A549 (cell line): ENCODE measurements at regions not wholly inside any gene's neighbourhood (a gene's known extent, or its start where the extent isn't known, plus 50 kb on each side); places are given as distances from the start of the nearest gene placed in this dataset.

Experiments
- ATAC-seq, 2 experiments: fragments of 200-7000 bp in 1 of 2; fragments of >200 bp in 1 of 2; cut with Nextera tagmentation in 1 of 2; cut with Tn5 transposase in 1 of 2; 3 replicates each; pipeline versions ENCODE4 v1.8.0 to v1.9.1; 2018 to 2020; ENCODE audit warnings: mild to moderate bottlenecking in 1 of 2, moderate library complexity in 1 of 2
- CTCF ChIA-PET: fragments of 300-600 bp; sonication (Branson Sonifier 250); formaldehyde crosslinking; extraction: SDS; loops from one replicate; lab custom pipeline; 2021; ENCODE audit warnings: antibody characterized with exemption, inconsistent platforms; lab: Yijun Ruan, JAX
- POLR2A ChIA-PET: fragments of 350-600 bp; formaldehyde crosslinking; extraction: SDS; loops from one replicate; lab custom pipeline; 2021; ENCODE audit warnings: antibody characterized with exemption, inconsistent platforms; lab: Yijun Ruan, JAX
- DNase-seq, 2 experiments: peaks; one replicate each; pipeline versions ENCODE4 v3.0.0 to v3.0.0-alpha.2; 2011 to 2016; ENCODE audit warnings: low read depth in 1 of 2, low spot score in 1 of 2
- FAIRE-seq: peaks from 2 replicates; lab custom pipeline; 2011; peaks lifted over from hg19 to GRCh38; lab: Jason Lieb, UNC
- H3K27ac ChIP-seq, 2 experiments: fragments of >200 bp; sonication (Bioruptor Twin); formaldehyde crosslinking; 3 replicates each; pipeline ENCODE4 v1.5.1; 2016 to 2017
- H3K4me1 ChIP-seq: fragments of >200 bp; sonication (Bioruptor Twin); formaldehyde crosslinking; 3 replicates; pipeline ENCODE4 v1.6.1; 2016
- H3K4me2 ChIP-seq: fragments of >200 bp; sonication (Bioruptor Twin); formaldehyde crosslinking; 3 replicates; pipeline ENCODE4 v1.6.1; 2016
- H3K4me3 ChIP-seq: fragments of >200 bp; sonication (Bioruptor Twin); formaldehyde crosslinking; 3 replicates; pipeline ENCODE4 v1.5.1; 2016
- H3K9me3 ChIP-seq: fragments of >200 bp; sonication (Bioruptor Twin); formaldehyde crosslinking; 3 replicates; pipeline ENCODE4 v1.6.1; 2016
- BHLHE40 ChIP-seq: IDR thresholded peaks from 2 replicates; pipeline ENCODE4 v1.6.1; 2012; ENCODE audit warnings: low read depth, low read length, inconsistent platforms
- CBX8 ChIP-seq: fragments of 200-600 bp; sonication (generic); IDR thresholded peaks from 2 replicates; pipeline ENCODE4 v1.6.1; 2016
- CHD2 ChIP-seq: fragments of 150-350 bp; IDR thresholded peaks from 2 replicates; pipeline ENCODE4 v1.6.1; 2014; ENCODE audit warnings: low read length; ENCODE audit not compliant: partially characterized antibody
- EHF ChIP-seq: fragments of 250-450 bp; sonication (Bioruptor Pico); IDR thresholded peaks from 2 replicates; pipeline ENCODE4 v1.5.0; 2020; ENCODE audit warnings: mild to moderate bottlenecking
- EHMT2 ChIP-seq: fragments of 200-600 bp; sonication (generic); IDR thresholded peaks from 2 replicates; pipeline ENCODE4 v1.6.1; 2016; ENCODE audit warnings: antibody characterized with exemption, low read depth, mild to moderate bottlenecking, moderate library complexity
- EP300 ChIP-seq, 2 experiments: fragments of >200 bp; sonication (Bioruptor Twin); formaldehyde crosslinking; IDR thresholded peaks; 2 replicates in 1 of 2; 3 replicates in 1 of 2; pipeline ENCODE4 v1.6.1; 2016 to 2017
- FOSL2 ChIP-seq, 2 experiments: fragments of 450-650 bp in 1 of 2; fragments of >200 bp in 1 of 2; sonication (Bioruptor Twin) in 1 of 2; formaldehyde crosslinking; IDR thresholded peaks; 2 replicates each; pipeline versions ENCODE4 v1.5.0 to v1.6.1; 2016 to 2020; ENCODE audit warnings: mild to moderate bottlenecking in 1 of 2, moderate library complexity in 1 of 2
- FOXS1 ChIP-seq: fragments of 250-450 bp; sonication (Bioruptor Pico); IDR thresholded peaks from 2 replicates; pipeline ENCODE4 v1.5.0; 2020; ENCODE audit warnings: mild to moderate bottlenecking, moderate library complexity
- HOXB13 ChIP-seq: fragments of 250-450 bp; sonication (Bioruptor Pico); IDR thresholded peaks from 2 replicates; pipeline ENCODE4 v1.5.0; 2020; ENCODE audit warnings: low read depth, mild to moderate bottlenecking, moderate library complexity
- JUN ChIP-seq, 2 experiments: fragments of >200 bp; sonication (Bioruptor Twin); formaldehyde crosslinking; IDR thresholded peaks; 2 replicates in 1 of 2; 3 replicates in 1 of 2; pipeline ENCODE4 v1.6.1; 2016 to 2017
- MAZ ChIP-seq: fragments of 150-350 bp; IDR thresholded peaks from 2 replicates; pipeline ENCODE4 v1.6.1; 2014; ENCODE audit warnings: antibody characterized with exemption, low read depth, low read length, borderline replicate concordance
- MYC ChIP-seq: IDR thresholded peaks from 2 replicates; pipeline ENCODE4 v1.6.1; 2012; ENCODE audit warnings: mild to moderate bottlenecking, inconsistent platforms, low read length, improper control_type of control experiment, borderline replicate concordance
- NFE2L2 ChIP-seq: fragments of 150-350 bp; conservative IDR thresholded peaks from 2 replicates; pipeline ENCODE4 v1.6.1; 2014; ENCODE audit warnings: low read length
- NR3C1 ChIP-seq: fragments of >200 bp; sonication (Bioruptor Twin); formaldehyde crosslinking; IDR thresholded peaks from 3 replicates; pipeline ENCODE4 v1.6.1; 2017
- PHF8 ChIP-seq: fragments of 200-600 bp; sonication (generic); IDR thresholded peaks from 2 replicates; pipeline ENCODE4 v1.6.1; 2016; ENCODE audit warnings: low read depth, mild to moderate bottlenecking, antibody characterized with exemption, moderate library complexity, borderline replicate concordance
- POLR2A ChIP-seq: IDR thresholded peaks from 2 replicates; pipeline ENCODE4 v1.6.1; 2012; ENCODE audit warnings: mild to moderate bottlenecking, low read length
- POLR2AphosphoS2 ChIP-seq: conservative IDR thresholded peaks from 2 replicates; pipeline ENCODE4 v1.6.1; 2012; ENCODE audit warnings: low read length, improper control_type of control experiment, inconsistent platforms
- RCOR1 ChIP-seq: fragments of 150-350 bp; IDR thresholded peaks from 2 replicates; pipeline ENCODE4 v1.6.1; 2014; ENCODE audit warnings: antibody characterized with exemption, low read length, low read depth
- SMC3 ChIP-seq: fragments of >200 bp; sonication (Bioruptor Twin); formaldehyde crosslinking; IDR thresholded peaks from 3 replicates; pipeline ENCODE4 v1.6.1; 2018; ENCODE audit warnings: inconsistent platforms
- TP53 ChIP-seq: fragments of 250-450 bp; sonication (Bioruptor Pico); IDR thresholded peaks from 2 replicates; pipeline ENCODE4 v1.5.0; 2021; ENCODE audit warnings: mild to moderate bottlenecking, moderate library complexity
- ZC3H11A ChIP-seq: fragments of 450-650 bp; IDR thresholded peaks from 2 replicates; pipeline ENCODE4 v1.6.1; 2014; ENCODE audit warnings: antibody characterized with exemption, mild to moderate bottlenecking
- ZNF302 ChIP-seq: fragments of 250-450 bp; sonication (Bioruptor Pico); IDR thresholded peaks from 2 replicates; pipeline ENCODE4 v1.9.0; 2021; ENCODE audit warnings: inconsistent platforms, mild to moderate bottlenecking, moderate library complexity
- WGBS: methylation state at CpG from one replicate; pipeline ENCODE4 v1.1.6; 2017; ENCODE audit errors: missing lambda C conversion rate; 5-methylcytosine and 5-hydroxymethylcytosine counted together
- TF ChIP-seq, protein P1 (sequence below): IDR thresholded peaks from 2 replicates; pipeline ENCODE4 v1.6.1; 2012
- TF ChIP-seq, protein P2 (sequence below): fragments of >200 bp; sonication (Bioruptor Twin); formaldehyde crosslinking; IDR thresholded peaks from 2 replicates; pipeline ENCODE4 v1.6.1; 2016
- TF ChIP-seq, protein P3 (sequence below): fragments of >200 bp; sonication (Bioruptor Twin); formaldehyde crosslinking; IDR thresholded peaks from 3 replicates; pipeline ENCODE4 v1.6.1; 2016
- TF ChIP-seq, protein P4 (sequence below): fragments of 450-650 bp; IDR thresholded peaks from 2 replicates; pipeline ENCODE4 v1.6.1; 2014; ENCODE audit warnings: antibody characterized with exemption
- TF ChIP-seq, protein P5 (sequence below): fragments of 250-450 bp; sonication (Bioruptor Pico); IDR thresholded peaks from 2 replicates; pipeline ENCODE4 v1.5.0; 2021; ENCODE audit warnings: mild to moderate bottlenecking, moderate library complexity, borderline replicate concordance
- TF ChIP-seq, protein P6 (sequence below): fragments of 150-350 bp; IDR thresholded peaks from 2 replicates; pipeline ENCODE4 v1.6.1; 2014; ENCODE audit warnings: low read depth, mild to moderate bottlenecking, low read length

DNA sequence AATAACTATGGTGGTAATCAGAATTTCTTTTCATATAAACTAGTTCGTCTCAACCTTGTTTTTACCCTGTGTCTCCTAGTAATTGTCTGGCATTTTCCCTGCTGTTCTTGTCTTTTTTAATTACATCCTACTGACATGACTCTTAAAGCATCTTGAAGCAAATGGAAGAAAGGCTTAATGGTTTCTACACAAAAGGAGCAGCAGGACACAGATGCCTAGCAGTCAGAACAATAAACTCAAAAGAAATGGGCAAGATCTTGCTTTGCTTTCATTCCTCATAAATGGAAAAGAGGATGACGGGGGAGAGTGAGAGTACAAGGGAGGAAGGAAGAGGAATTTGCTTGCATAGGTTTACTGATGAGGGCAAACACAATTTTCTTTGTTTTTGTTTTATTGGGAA, 293.2 kb upstream of the EMCN start:
- CTCF ChIA-PET: no interaction called here

DNA sequence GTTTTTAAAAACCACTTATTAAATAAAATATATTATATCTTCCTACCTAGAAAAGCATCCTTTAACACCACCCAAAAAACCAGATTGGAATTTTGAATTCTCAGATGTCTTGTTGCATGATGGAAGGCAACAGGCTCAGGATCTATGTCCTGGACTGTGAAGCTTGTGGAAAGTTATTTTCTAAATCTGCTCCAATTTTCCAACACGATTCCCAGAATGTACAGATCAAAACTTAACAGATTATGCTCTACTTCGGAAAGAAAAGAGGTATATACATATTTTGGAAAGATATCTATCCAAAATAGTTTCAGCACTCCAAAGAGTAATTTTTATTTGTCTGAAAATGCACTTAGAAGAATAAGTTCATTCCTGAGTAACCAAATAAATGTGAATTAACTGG, 291.7 kb upstream of the EMCN start:
- no peak overlapping the region for H3K4me2 ChIP-seq
- no peaks in the 10 kb centered on the region for H3K4me1 ChIP-seq
- H3K27ac ChIP-seq: no peak overlapping the region
- CTCF ChIA-PET: no interaction called here
- no peaks in the 10 kb centered on the region for H3K9me3 ChIP-seq
- DNase-seq (no peak), ATAC-seq (no peak), FAIRE-seq (no peak)
- H3K4me3 ChIP-seq: no peak overlapping the region
- TF ChIP-seq BHLHE40 (no peak), POLR2AphosphoS2 (no peak), JUN (IDR thresholded peaks at IDR 0.05) (no peak)
- TF ChIP-seq, protein P1, sequence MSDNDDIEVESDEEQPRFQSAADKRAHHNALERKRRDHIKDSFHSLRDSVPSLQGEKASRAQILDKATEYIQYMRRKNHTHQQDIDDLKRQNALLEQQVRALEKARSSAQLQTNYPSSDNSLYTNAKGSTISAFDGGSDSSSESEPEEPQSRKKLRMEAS: no peak
- TF ChIP-seq, protein P2, sequence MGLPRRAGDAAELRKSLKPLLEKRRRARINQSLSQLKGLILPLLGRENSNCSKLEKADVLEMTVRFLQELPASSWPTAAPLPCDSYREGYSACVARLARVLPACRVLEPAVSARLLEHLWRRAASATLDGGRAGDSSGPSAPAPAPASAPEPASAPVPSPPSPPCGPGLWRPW: no peak
- POLR2A ChIA-PET: no interaction called here
- WGBS: 35% methylated on average over 2 of the region's 2 CpGs

More for the DNA sequence above, 293.2 kb upstream of the EMCN start:
- DNase-seq: no peak
- 79% methylated on average over 2 of the region's 2 CpGs for WGBS
- Histone ChIP-seq H3K4me1 (no peaks in the 10 kb centered on the region), H3K9me3 (no peaks in the 10 kb centered on the region), H3K4me2 (no peak overlapping the region), H3K4me3 (no peak overlapping the region), H3K27ac (no peak overlapping the region)
- no peak for TF ChIP-seq MAZ
- TF ChIP-seq NR3C1: no peak
- no peak for TF ChIP-seq RCOR1
- TF ChIP-seq, protein P3, sequence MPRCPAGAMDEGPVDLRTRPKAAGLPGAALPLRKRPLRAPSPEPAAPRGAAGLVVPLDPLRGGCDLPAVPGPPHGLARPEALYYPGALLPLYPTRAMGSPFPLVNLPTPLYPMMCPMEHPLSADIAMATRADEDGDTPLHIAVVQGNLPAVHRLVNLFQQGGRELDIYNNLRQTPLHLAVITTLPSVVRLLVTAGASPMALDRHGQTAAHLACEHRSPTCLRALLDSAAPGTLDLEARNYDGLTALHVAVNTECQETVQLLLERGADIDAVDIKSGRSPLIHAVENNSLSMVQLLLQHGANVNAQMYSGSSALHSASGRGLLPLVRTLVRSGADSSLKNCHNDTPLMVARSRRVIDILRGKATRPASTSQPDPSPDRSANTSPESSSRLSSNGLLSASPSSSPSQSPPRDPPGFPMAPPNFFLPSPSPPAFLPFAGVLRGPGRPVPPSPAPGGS: no peak
- no peak for TF ChIP-seq HOXB13 (CRISPR knock-in tag)
- no peak for TF ChIP-seq EHMT2
- no peak for TF ChIP-seq EHF (CRISPR knock-in tag)
- TF ChIP-seq NFE2L2: no peak
- no peak for TF ChIP-seq SMC3
- TF ChIP-seq PHF8: no peak
- TF ChIP-seq CBX8: no peak
- TF ChIP-seq ZC3H11A: no peak
- TF ChIP-seq, protein P4, sequence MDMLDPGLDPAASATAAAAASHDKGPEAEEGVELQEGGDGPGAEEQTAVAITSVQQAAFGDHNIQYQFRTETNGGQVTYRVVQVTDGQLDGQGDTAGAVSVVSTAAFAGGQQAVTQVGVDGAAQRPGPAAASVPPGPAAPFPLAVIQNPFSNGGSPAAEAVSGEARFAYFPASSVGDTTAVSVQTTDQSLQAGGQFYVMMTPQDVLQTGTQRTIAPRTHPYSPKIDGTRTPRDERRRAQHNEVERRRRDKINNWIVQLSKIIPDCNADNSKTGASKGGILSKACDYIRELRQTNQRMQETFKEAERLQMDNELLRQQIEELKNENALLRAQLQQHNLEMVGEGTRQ: no peak
- TF ChIP-seq, protein P5, sequence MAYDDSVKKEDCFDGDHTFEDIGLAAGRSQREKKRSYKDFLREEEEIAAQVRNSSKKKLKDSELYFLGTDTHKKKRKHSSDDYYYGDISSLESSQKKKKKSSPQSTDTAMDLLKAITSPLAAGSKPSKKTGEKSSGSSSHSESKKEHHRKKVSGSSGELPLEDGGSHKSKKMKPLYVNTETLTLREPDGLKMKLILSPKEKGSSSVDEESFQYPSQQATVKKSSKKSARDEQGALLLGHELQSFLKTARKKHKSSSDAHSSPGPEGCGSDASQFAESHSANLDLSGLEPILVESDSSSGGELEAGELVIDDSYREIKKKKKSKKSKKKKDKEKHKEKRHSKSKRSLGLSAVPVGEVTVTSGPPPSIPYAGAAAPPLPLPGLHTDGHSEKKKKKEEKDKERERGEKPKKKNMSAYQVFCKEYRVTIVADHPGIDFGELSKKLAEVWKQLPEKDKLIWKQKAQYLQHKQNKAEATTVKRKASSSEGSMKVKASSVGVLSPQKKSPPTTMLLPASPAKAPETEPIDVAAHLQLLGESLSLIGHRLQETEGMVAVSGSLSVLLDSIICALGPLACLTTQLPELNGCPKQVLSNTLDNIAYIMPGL (CRISPR knock-in tag): no peak
- TF ChIP-seq MYC: no peak
- POLR2A ChIA-PET: no interaction called here
- no peak for FAIRE-seq
- ATAC-seq: no peak

DNA sequence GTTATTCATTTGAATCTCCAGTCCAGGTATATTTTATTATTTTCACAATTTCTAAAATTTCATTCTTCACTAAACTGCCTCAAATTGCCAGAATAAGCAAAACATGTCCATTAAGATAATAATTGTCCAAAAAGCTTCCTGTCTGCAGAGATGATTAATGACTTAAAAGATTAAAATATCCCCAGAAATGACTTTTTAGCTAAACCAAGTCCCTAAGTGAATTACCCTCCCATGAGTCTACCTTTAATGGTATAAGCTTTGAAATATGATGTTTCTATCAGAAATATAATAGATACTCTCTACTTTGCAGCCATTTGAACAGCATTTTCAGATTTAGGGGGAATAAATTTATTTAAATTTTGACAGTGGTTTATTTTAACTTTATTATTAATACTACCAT, 289.2 kb upstream of the EMCN start:
- no peak for ATAC-seq
- ChIA-PET CTCF (no interaction called here), POLR2A (interaction anchor here (1.5 kb wide), 1 partner anchor 17 kb away, joined by 3 read pairs; no protein-coding TSS in a partner anchor)
- FAIRE-seq: no peak
- Histone ChIP-seq H3K4me2 (no peak overlapping the region), H3K27ac (no peak overlapping the region), H3K4me1 (no peaks in the 10 kb centered on the region), H3K9me3 (no peaks in the 10 kb centered on the region), H3K4me3 (no peak overlapping the region)
- no peak for TF ChIP-seq EP300 (IDR thresholded peaks at IDR 0.05)
- TF ChIP-seq CHD2: no peak
- no peak for TF ChIP-seq JUN (IDR thresholded peaks at IDR 0.05)
- TF ChIP-seq POLR2A: no peak
- TF ChIP-seq EHMT2: no peak
- TF ChIP-seq PHF8: no peak
- TF ChIP-seq SMC3: no peak
- TF ChIP-seq FOXS1: no peak
- no peak for TF ChIP-seq FOSL2 (IDR thresholded peaks at IDR 0.05)
- no peak for TF ChIP-seq FOSL2 (CRISPR knock-in tag; IDR thresholded peaks at IDR 0.05)
- TF ChIP-seq RCOR1: no peak
- TF ChIP-seq, protein P6, sequence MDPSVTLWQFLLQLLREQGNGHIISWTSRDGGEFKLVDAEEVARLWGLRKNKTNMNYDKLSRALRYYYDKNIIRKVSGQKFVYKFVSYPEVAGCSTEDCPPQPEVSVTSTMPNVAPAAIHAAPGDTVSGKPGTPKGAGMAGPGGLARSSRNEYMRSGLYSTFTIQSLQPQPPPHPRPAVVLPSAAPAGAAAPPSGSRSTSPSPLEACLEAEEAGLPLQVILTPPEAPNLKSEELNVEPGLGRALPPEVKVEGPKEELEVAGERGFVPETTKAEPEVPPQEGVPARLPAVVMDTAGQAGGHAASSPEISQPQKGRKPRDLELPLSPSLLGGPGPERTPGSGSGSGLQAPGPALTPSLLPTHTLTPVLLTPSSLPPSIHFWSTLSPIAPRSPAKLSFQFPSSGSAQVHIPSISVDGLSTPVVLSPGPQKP: no peak
- TF ChIP-seq EHF (CRISPR knock-in tag): no peak
- TF ChIP-seq, protein P4: no peak
- TF ChIP-seq TP53: no peak
- TF ChIP-seq, protein P1: no peak
- TF ChIP-seq ZNF302 (CRISPR knock-in tag): no peak
- no peak for TF ChIP-seq ZC3H11A
- no peak for DNase-seq
